Urothelium cell line (cell line): ENCODE measurements at regions not wholly inside any gene's neighbourhood (a gene's known extent, or its start where the extent isn't known, plus 50 kb on each side); places are given as distances from the start of the nearest gene placed in this dataset.
A peak's percentile ranks its signal among the peaks of the same experiment; 100 is the strongest.
"Not testable (repeated sequence)": the region's sequence is repeated elsewhere in the genome, so short reads cannot be mapped to it uniquely, and the experiment has no call there.

Experiments used
- DNase-seq: peaks from one replicate; pipeline ENCODE4 v3.0.0; 2011; ENCODE audit warnings: low spot score, mixed read lengths
- FAIRE-seq: peaks from 2 replicates; lab custom pipeline; 2011; peaks lifted over from hg19 to GRCh38; lab: Jason Lieb, UNC

DNA sequence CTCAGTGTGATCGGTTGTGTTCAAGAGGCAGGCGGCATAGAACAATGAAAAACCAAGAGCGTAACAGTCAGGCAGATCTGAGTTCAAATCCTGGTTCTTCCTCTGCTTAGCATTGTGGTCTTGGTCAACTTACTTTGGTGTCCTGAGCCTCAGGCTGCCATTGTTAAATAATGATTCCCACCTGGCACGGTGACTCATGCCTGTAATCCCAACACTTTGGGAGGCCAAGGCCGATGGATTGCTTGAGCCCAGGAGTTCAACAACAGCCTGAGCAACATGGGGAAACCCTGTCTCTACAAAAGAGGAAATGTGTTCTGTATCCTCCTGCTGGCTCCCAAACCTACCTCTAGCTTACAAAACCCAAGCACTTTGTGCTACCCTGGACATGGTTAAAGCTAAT lies 129.0 kb upstream of the STX18 start:
- DNase-seq (no peak), FAIRE-seq (no peak)

DNA sequence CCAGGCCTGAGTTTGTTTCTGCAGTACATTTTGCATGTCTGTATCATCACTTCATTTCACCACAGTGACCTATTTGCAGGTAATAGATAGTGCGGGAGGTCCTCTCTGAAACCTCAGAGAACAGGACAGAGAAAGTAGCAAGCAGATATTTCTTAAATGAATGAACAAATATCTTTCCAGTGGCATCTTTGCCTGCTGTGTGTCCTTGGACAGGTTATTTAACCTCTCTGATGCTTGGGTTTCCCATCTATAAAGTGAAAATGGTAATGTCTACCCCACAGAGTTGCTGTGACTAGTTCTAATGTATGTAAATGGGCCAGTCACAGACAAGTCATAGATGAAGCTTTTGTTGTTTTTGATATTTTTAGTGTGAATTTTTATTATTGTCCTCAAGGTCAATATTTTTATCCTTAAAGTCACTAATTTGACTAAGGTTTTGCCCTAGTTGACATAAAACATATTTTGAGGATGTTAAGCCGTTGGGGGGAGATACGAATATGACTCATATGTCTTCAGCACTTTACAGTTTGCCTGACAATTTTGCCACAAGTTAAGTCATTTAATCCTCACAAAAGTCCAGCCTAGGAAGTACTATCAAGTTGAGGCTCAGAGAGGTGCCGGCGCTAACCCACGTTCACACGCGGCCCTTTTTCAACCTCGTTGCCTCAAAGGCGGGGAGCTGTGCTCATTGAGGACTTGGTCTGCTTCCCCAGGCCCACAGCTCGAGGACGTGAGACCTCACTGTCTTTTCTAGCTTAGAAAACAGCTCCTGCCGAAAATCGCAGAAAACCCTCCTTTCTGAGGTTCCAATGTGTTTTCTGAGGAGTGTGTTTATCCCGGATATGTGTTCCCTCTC lies 126.7 kb upstream of the STX18 start:
- DNase-seq (no peak), FAIRE-seq (no peak)

DNA sequence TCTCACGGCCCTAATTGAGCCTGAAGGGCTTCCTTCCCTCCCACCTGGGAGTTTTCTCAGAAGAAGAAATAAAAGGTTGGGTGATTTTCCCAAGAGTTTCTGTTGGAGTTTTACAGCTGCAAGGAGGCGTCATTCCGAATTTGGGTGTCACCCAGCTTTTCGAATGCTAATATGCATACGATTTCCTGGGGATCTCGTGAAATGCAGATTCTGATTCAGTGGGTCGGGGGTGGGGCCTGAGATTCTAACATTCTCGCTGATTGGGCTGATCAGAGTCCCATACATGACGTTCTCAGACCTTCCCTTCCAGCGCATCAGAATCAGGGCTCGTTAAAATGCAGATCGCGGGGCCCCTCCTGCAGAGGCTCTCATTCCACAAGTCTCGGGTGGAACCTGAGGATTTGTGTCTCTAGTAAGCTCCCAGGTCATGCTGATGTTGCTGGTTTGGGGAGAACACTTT lies 125.8 kb upstream of the STX18 start:
- no peak for FAIRE-seq

DNA sequence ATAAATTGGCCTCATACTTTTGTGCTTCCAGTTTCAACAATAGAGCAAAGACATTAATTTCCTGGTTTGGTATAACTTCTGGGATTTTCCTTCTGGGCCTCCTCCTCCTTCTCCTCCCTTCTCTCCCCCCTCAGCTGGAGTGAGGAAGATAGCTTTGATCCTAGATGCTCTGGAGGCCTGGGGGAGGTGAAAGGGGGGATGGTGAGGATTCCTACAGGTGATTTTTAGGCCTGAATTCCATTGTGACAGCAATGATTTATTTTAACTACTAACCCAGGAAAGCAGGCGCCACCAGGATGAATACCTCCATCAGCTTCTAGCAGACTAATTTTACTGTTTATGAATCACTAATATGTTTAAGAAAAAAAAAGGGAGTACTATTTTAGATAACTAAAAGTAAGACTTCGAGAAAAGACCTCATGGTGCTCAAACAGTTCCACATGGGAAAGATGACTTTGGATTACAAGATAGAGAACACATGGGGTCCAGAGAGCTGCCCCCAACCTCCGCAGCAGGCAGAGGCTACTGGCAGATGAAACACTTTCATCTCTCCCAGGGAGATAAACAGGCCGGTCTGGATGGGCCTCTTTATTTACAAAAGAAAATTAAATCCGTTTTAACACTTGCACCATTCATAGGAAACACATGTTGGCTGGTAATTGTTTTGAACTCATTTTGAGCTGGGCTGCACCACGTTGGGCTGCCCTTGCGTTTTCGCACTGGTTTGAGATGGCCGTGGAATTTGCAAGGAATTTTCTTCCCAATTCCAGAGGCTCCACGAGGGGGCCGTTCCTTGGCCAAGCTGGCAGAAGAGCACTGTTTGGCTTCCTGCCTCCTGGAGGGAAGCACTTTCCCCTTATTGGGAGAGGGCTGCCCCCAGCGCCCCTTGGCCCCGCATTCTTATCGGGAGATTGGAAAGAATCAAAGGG lies 125.1 kb upstream of the STX18 start:
- FAIRE-seq (no peak), DNase-seq (no peak)

More for the DNA sequence above, 125.8 kb upstream of the STX18 start:
- DNase-seq = no peak

DNA sequence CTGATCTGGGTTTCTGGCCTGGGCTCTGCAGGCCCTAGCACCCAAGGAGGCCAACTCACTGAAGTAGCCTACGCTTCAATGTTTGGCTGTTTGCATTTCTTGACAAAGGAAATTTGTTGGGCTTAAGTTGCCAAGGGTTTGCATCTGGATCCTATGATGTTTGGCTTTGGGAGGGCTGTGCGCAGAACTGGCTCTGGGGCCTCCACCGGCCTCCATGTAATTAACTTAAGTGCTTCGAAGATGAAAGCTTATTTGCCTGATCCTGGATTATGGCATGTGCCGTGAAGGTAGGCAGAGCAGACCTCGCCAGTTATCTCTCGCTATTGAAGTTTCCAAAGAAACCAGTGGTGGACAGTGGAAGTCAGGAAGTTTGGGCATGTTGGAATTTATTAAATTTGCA lies 124.3 kb upstream of the STX18 start:
- DNase-seq (no peak), FAIRE-seq (no peak)

DNA sequence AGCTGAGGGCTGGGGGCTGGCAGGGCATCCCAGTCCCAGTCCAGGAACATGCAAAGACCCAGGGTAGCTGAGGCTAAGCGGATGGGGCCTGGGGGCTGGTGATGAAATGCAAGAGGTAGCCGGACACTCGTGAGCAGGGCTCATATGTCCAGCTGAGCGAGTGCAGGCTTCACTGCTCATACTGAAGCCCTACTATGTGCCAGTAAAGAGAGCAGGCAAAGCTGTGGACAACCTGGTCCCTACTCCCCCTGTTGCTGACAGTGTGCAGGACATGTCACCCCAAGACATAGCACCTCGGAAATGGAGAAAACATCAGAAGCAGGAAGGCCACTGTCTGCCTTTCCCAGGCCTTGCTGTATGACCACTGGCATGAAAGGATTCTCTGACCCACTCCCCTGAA lies 122.4 kb upstream of the STX18 start:
- DNase-seq = no peak
- no peak for FAIRE-seq

DNA sequence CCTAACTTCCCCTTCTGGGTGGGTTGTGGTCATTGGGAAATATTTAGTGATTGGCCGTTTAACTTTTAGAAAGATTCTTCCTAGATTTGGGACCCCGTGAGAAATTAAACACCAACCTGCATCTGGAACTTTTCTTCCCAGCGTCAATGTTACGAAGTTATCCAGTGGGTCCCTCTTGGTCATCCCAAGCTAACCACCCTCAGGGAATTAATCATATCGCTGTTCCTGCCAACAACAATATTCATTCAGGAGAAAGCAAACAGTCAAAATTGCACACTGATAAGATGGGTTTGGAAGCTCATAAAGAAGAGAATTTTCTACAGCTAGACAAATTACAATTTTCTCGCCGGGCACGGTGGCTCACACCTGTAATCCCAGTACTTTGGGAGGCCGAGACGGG lies 121.2 kb upstream of the STX18 start:
- DNase-seq = no peak
- no peak for FAIRE-seq

DNA sequence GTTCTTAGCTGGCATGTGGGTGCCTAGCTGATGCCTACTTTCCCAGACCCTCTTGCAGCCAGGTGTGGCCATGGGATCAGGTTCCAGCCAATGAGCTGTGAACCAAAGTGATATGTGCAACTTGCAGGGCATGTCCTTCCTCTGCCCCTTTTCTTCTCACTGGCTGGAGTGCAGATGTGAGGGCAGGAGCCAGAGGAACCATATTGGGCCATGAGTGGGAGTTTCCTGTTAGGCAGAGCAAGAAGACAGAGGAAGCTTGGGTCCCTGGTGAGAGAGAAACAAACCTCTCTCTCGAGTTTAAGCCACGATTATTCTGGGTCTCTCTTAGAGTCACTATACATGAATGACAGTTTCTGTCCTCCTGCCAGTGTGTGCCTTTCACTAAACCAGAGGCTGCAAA lies 120.4 kb upstream of the STX18 start:
- no peak for FAIRE-seq
- no peak for DNase-seq

DNA sequence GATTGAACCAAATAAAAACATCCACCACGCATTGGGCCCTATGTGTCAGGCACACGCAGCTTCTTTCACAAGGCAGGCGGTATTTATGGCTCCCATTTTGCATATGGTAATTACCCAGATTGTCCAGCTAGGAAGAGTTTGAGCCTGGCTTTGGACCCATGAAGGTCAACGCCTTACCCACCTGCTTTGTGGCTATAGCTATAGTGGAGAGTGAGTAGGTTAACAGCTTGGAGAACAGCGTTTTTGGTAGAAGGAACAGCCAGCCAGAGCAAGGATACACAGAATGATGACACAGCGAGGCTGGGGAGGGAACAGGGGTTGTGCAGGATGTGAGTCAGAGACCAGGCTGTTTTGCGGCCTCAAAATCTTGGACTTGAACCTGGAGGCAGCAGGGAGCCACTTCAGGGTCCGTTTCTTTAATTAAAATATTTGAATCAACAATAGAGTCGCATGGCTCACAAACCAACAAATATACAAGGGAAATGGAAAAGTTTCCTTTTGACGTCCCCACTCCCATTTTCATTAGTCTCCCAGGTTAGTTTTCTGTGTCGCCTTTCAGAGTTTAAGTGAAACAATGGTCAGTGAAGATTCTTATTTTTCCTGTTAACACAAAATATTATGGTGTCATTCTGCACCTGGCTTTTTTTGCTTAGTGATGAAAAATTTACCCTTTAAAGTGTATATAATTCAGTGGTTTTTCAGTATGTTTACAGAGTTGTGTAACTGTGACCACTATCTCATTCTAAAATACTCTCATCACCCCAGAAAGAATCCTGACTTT lies 118.2 kb upstream of the STX18 start:
- peak; percentile 82 for DNase-seq
- peak; percentile 27 for FAIRE-seq

DNA sequence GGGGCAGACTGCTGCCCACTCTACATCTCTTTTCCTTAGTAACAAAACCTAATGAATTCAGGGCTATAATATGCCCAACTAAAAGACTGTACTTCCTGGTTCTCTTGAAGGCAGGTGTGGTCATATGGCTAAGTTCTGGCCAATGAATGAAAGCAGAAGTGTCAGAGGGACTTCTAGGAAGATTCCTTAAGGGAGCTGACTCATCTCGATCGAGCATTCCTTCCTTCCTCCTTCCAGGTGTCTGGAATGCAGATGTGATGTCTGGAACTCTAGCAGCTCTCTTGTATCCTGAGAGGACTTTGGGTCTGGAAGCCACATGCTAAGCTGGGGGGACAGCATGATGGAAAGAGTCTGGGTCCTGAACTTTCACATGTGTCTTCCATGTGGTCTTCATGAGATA lies 116.2 kb upstream of the STX18 start:
- no peak for DNase-seq
- FAIRE-seq = no peak

DNA sequence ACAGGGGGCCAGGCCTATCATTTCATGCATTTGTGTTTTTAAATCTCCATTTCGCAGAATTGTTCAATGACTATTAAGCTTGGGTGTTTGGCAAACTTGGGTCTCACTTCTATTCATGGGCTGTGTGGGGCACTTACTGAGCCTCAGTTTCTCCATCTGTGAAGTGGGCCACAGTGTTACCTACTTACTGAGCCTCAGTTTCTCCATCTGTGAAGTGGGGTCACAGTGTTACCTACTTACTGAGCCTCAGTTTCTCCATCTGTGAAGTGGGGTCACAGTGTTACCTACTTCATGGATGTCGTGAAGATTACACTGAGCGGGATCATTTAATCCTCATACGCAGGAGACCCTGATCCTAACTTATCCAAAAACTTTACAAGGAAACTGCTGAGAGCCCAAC lies 115.1 kb upstream of the STX18 start:
- no peak for DNase-seq
- FAIRE-seq = no peak

DNA sequence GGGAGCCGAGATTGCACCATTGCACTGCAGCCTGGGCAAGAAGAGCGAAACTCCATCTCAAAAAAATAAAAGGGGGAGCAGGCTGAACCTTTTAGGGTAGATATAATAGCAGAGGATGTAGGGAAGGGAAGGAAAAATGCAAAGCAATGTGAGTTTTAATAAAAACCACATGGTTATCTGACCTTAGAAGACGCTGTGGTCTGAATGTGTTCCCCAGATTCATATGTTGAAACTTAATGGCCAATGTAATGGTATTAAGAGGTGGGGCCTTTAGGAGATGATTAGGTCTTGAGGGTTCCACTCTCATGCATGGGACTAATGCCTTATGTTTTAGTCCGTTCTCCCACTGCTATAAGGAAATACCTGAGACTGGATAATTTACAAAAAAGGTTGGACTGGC lies 114.1 kb upstream of the STX18 start:
- DNase-seq (no peak), FAIRE-seq (no peak)

DNA sequence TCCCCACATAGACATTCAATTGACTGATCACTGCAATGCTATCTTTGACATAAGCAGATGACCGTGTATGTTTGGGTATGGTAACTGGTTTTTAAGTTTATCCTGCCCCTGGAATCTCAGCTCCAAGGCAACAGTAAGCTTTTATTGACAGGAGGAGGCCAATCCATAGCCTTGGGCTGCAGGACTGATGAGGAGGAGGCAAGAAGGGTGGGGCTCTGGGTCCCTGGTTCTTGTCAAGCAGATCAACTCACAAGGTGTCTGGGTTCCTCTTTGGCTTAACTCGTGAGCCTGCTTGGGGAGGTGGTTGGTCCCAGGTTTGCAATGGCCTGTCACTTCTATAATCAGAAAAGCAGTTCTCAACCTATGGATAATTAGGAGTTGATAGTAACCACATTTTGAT lies 113.2 kb upstream of the STX18 start:
- no peak for FAIRE-seq

DNA sequence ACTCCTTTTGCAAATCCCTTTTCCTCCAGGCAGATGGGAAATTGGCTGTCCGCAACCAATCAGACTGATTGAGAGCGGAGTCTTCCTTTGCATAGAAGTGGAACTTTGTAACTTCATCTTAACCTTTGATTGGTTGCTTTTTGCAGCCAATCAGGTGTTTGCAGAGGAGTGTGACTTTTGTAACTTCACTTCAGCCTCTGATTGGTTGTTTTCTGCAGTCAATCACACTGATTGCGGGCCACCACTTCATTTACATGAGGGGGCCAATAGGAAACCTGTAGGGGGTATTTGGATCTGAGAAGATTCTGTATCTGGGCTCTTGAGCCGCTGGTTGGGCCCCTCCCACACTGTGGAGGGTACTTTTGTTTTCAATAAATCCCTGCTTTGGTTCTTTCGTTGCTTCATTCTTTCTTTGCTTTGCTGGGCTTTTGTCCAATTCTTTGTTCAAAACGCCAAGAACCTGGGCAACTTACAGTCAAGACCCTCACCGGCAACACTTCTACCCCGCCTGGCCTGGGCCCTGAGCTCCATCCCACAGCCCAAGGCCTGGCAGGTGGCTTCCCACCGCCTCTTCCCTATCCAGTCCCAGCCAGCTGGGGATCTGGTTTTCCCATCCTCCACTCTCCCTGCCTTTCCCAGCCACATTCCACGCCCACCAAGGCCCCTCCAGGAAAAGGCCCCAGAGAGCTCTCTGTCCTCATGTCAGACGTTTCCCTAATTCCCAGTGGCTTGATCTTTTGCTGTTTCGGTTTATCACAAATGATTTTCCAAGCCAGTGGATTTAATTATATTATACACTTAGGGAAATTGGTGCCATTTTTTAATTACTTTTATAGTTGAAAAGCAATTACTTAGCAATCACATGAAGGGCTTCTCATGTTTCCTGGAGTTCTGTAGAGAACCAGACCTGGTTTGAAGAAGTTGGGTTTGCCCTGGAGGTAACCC lies 110.2 kb upstream of the STX18 start:
- DNase-seq (no peak), FAIRE-seq (no peak)

More for the DNA sequence above, 113.2 kb upstream of the STX18 start:
- no peak for DNase-seq

DNA sequence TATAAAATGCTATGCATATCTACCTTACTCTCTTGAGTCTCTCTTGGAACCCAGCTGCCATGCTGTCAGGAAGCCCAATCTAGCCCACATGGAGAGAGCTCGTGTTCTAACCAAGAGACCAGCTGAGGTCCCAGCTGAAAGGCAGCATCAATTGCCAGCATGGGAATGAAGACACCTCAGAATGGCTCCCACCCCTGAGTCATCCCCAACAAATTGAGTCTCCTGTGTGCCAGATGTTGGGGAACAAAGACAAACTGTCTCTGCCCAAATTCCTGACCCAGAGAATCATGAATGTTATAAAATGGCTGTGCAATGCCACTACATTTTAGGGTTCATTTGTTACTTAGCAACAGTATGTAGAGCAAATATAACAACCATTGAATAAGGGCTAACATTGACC lies 105.2 kb upstream of the STX18 start:
- no peak for FAIRE-seq
- DNase-seq = no peak

DNA sequence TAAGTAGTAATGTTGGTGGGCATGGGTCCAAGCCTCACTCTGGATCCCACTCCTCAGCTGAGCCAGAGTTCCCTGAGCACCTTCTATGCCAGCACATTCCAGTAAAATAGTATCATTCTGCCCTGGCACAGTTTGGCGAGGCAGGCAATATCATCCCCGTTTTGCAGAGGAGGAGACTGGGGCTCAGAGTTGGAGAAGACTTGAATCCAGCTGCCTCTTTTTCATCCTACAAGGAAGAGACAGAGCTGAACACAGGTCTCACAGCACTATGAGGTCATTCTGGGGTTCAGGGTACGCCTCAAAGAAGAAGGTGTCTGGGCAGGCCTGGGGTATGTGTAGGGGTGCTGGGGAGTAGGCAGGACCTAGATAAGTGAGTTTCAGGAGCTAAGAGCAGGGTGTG lies 103.9 kb upstream of the STX18 start:
- DNase-seq (no peak), FAIRE-seq (no peak)

DNA sequence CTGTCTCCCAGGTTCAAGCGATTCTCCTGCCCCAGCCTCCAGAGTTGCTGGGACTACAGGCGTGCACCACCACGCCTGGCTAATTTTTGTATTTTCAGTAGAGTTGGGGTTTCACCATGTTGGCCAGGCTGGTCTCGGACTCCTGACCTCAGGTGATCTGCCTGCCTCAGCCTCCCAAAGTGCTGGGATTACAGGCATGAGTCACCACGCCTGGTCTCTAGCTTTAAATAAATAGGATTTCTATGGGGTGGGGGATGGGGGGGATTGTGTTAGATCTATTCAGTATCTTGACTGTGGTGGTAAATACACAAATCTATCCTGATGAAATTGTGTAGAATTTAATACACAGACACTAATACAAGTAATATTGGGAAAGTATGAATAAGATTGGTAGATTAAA lies 102.4 kb upstream of the STX18 start:
- DNase-seq, FAIRE-seq: not testable (repeated sequence)

DNA sequence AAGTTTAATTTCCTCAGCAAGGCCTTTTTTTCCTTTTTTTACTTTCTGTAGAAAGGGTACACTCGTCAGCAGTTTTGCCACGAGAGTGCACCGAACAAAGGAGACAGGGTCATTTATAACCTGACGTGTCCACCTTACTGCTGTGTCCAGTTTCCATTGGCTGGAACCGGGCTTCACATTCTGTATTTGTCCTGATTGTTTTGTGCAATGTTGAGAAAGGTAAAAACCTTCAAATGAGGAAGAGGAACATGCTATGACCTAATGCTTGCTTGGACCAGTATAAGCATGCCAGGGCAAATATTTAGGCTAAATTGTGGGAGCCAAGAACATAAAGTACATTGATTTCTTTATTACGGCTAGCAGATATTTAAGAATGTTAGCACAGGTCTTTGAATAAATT lies 101.9 kb upstream of the STX18 start:
- FAIRE-seq, DNase-seq: not testable (repeated sequence)

DNA sequence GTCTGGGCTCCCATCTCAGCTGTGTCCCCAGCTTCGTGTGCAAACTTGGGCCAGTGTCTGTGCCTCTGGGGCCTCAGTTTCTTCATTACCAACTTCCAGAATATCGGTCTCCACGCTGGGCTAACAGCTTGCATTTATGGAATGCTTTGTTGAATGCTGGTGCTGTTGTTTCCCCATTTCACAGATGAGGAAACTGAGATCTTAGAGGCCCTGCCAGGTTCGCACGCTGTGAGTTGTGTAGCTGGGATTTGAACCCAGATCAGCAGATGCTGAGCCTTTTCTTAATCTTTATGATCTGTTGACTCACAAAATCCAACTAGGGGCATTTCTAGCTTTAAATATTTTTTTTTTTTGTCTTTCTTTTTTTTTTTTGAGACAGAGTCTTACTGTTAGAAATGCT lies 101.5 kb upstream of the STX18 start:
- DNase-seq = no peak
- no peak for FAIRE-seq

DNA sequence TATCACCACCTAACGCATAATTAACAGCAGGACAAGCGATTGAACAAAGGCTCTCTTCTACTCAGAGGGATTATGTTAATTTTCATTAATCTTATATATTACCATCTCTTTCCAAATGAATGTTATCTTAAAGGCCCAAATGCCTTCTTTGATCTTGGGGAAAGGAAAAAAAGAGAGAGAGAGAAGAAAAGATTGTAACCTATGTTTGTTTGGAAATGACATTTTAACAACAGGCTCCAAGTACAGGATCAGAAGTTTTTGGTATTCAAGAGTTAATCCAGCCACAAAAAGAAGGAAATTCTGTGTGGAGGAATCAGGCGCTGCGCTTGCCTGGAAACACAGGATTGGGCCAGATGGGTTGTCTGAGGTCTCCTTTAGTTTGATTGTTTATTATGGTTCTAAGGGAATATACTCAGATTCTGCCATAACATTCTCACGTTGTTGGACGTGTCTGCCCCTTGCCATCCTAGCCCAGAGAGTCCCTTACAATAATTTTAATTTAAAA lies 100.7 kb upstream of the STX18 start:
- FAIRE-seq (no peak), DNase-seq (no peak)
